ENCODE measurements at regions not wholly inside any gene's neighbourhood (a gene's known extent, or its start where the extent isn't known, plus 50 kb on each side); places are given as distances from the start of the nearest gene placed in this dataset.
A peak's percentile ranks its signal among the peaks of the same experiment; 100 is the strongest.

- peak overlapping the region in 8 of 10 donors; percentile 9 to 98 (median 92) for H3K27ac Mint-ChIP-seq
- no peak for ATAC-seq
- POLR2A ChIA-PET = interaction anchor here (1.0 to 6.0 kb wide), 4 partner anchors 12 to 82 kb away, joined by 3 to 32 read pairs (median 3); no protein-coding TSS in a partner anchor
These were observed 190.3 kb upstream of the TAB2 start for GRCh38 chr6:149127212-149127611.

GRCh38 chr6:149128489-149129145 is 188.9 kb upstream of the TAB2 start:
- H3K27me3 Mint-ChIP-seq = no peaks in the 10 kb centered on the region
- ATAC-seq (peak; percentile 80 to 85), DNase-seq (peak in 5 of 10 donors; percentile 3 to 46 (median 21))
- H3K4me3 Mint-ChIP-seq = peak overlapping the region in 9 of 10 donors; percentile 2 to 70 (median 51)
- peaks cover 38 to 69% (median 58%) of the 10 kb centered on the region in 4 donors for H3K4me1 Mint-ChIP-seq
- peaks cover 0 to 14% (median 2%) of the 10 kb centered on the region in 3 donors for H3K36me3 Mint-ChIP-seq
- H3K9me3 Mint-ChIP-seq = peaks cover 0 to 11% (median 0%) of the 10 kb centered on the region in 9 donors
- peak overlapping the region; percentile 72 to 98 (median 90) for H3K27ac Mint-ChIP-seq
- POLR2A ChIA-PET = interaction anchor here (0.5 to 6.0 kb wide), 11 partner anchors 8 to 211 kb away, joined by 3 to 32 read pairs (median 3); partner anchors contain the start of gene TAB2

More at GRCh38 chr6:149127212-149127611, 190.3 kb upstream of the TAB2 start:
- Mint-ChIP-seq H3K4me3 (peak overlapping the region in 1 of 10 donors; percentile 33), H3K9me3 (peaks cover 0 to 11% (median 0%) of the 10 kb centered on the region in 9 donors), H3K27me3 (no peaks in the 10 kb centered on the region), H3K36me3 (peaks cover 0 to 7% (median 2%) of the 10 kb centered on the region in 3 donors), H3K4me1 (peaks cover 35 to 71% (median 59%) of the 10 kb centered on the region in 4 donors)
- DNase-seq = no peak

- Mint-ChIP-seq H3K9me3 (peaks cover 0 to 5% (median 0%) of the 10 kb centered on the region in 9 donors), H3K4me1 (peaks cover 34 to 62% (median 54%) of the 10 kb centered on the region in 4 donors), H3K27ac (peak overlapping the region; percentile 72 to 98 (median 90)), H3K4me3 (peak overlapping the region in 2 of 10 donors; percentile 26 to 57), H3K36me3 (peaks cover 0 to 10% (median 2%) of the 10 kb centered on the region in 3 donors), H3K27me3 (no peaks in the 10 kb centered on the region)
- POLR2A ChIA-PET = interaction anchor here (0.6 to 6.0 kb wide), 8 partner anchors 10 to 275 kb away, joined by 3 to 32 read pairs (median 4); no protein-coding TSS in a partner anchor
- no peak for DNase-seq
- no peak for ATAC-seq
These were observed 188.0 kb upstream of the TAB2 start for GRCh38 chr6:149129371-149130077.

- Mint-ChIP-seq H3K9me3 (peaks cover 0 to 4% (median 0%) of the 10 kb centered on the region in 9 donors), H3K36me3 (peaks cover 0 to 10% (median 2%) of the 10 kb centered on the region in 3 donors), H3K4me1 (peaks cover 32 to 60% (median 53%) of the 10 kb centered on the region in 4 donors), H3K27ac (peak overlapping the region in 8 of 10 donors; percentile 16 to 98 (median 90)), H3K4me3 (peak overlapping the region in 2 of 10 donors; percentile 10 to 26), H3K27me3 (no peaks in the 10 kb centered on the region)
- DNase-seq (no peak), ATAC-seq (no peak)
- POLR2A ChIA-PET = interaction anchor here (1.3 to 6.0 kb wide), 3 partner anchors 9 to 19 kb away, joined by 4 to 32 read pairs (median 4); no protein-coding TSS in a partner anchor
These were observed 187.4 kb upstream of the TAB2 start for GRCh38 chr6:149130090-149130489.

DNA sequence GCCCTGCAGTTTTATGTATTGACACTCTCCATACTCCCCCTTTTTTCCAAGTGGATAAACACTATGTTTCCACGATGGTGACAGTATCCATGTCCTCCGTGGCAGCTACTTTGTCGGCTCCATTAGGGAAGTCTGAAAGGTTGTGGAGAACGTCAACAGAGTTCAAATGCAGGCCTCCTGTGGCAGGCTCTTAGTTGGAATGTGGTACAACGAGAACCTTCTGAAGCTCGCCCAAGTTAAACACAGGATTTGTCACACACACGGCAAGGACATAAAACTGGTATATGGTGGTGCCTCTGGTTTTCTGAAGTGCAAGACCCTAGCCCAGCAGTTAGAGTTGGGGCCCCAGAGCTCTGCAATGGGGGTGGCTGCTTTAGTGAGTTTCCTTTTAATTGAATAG is 187.0 kb upstream of the TAB2 start:
- Mint-ChIP-seq H3K36me3 (peaks cover 0 to 10% (median 2%) of the 10 kb centered on the region in 3 donors), H3K4me1 (peaks cover 32 to 60% (median 53%) of the 10 kb centered on the region in 4 donors), H3K9me3 (no peaks in the 10 kb centered on the region), H3K27me3 (no peaks in the 10 kb centered on the region), H3K27ac (peak overlapping the region in 6 of 10 donors; percentile 5 to 98 (median 64)), H3K4me3 (peak overlapping the region in 1 of 10 donors; percentile 10)
- POLR2A ChIA-PET = interaction anchor here (1.1 to 6.0 kb wide), 4 partner anchors 9 to 20 kb away, joined by 3 to 32 read pairs (median 4); no protein-coding TSS in a partner anchor
- ATAC-seq = no peak
- DNase-seq = no peak

GRCh38 chr6:149131891-149132290 is 185.6 kb upstream of the TAB2 start:
- peak overlapping the region in 3 of 10 donors; percentile 2 to 15 (median 15) for H3K4me3 Mint-ChIP-seq
- H3K9me3 Mint-ChIP-seq = no peaks in the 10 kb centered on the region
- H3K36me3 Mint-ChIP-seq = peaks cover 0 to 10% (median 2%) of the 10 kb centered on the region in 3 donors
- POLR2A ChIA-PET = interaction anchor here (0.5 to 6.0 kb wide), 5 partner anchors 7 to 133 kb away, joined by 3 to 32 read pairs (median 3); no protein-coding TSS in a partner anchor
- no peak for ATAC-seq
- H3K4me1 Mint-ChIP-seq = peaks cover 28 to 53% (median 48%) of the 10 kb centered on the region in 4 donors
- H3K27me3 Mint-ChIP-seq = no peaks in the 10 kb centered on the region
- H3K27ac Mint-ChIP-seq = peak overlapping the region in 6 of 10 donors; percentile 8 to 91 (median 56)
- DNase-seq = no peak

- Mint-ChIP-seq H3K27ac (peak overlapping the region in 6 of 10 donors; percentile 2 to 91 (median 56)), H3K36me3 (peaks cover 0 to 10% (median 0%) of the 10 kb centered on the region in 3 donors), H3K4me1 (peaks cover 26 to 53% (median 43%) of the 10 kb centered on the region in 4 donors), H3K27me3 (no peaks in the 10 kb centered on the region), H3K4me3 (peak overlapping the region in 2 of 10 donors; percentile 15), H3K9me3 (no peaks in the 10 kb centered on the region)
- ATAC-seq (no peak), DNase-seq (no peak)
- POLR2A ChIA-PET = interaction anchor here (0.5 to 6.0 kb wide), 2 partner anchors 7 to 133 kb away, joined by 3 to 32 read pairs; no protein-coding TSS in a partner anchor
These were observed 185.2 kb upstream of the TAB2 start for GRCh38 chr6:149132336-149132735.

- H3K36me3 Mint-ChIP-seq = peaks cover 0 to 10% (median 0%) of the 10 kb centered on the region in 3 donors
- no peak for DNase-seq
- peaks cover 20 to 40% (median 34%) of the 10 kb centered on the region in 4 donors for H3K4me1 Mint-ChIP-seq
- no peak for ATAC-seq
- no peak overlapping the region for H3K4me3 Mint-ChIP-seq
- no peak overlapping the region for H3K27ac Mint-ChIP-seq
- POLR2A ChIA-PET = no interaction called here
- no peaks in the 10 kb centered on the region for H3K27me3 Mint-ChIP-seq
- peaks cover 0 to 2% (median 0%) of the 10 kb centered on the region in 9 donors for H3K9me3 Mint-ChIP-seq
These were observed 183.0 kb upstream of the TAB2 start for GRCh38 chr6:149134511-149134933.

DNA sequence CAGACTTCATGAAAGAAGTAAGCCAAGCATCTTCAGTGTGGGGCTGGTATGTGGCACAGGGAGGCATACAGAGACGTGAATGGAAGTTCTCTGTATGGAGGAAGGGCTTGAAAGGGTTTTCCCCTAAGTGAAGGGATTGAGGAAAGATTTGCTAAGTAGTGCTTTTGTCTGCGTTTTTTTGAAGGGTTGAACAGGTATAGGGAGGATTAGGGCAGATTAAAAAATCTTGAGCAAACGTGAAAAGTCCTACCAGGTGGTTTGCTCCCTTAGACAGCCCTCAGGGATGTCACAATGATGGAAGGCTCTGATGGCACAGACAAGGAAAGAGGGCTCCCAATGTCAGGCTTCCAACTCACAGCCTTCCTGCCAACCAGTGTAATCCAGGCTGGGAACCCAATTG is 181.7 kb upstream of the TAB2 start:
- H3K27me3 Mint-ChIP-seq = no peaks in the 10 kb centered on the region
- H3K9me3 Mint-ChIP-seq = peaks cover 0 to 2% (median 0%) of the 10 kb centered on the region in 9 donors
- POLR2A ChIA-PET = interaction anchor here (1.1 kb wide), 1 partner anchor 125 kb away, joined by 3 read pairs; no protein-coding TSS in a partner anchor
- H3K36me3 Mint-ChIP-seq = peaks cover 0 to 10% (median 0%) of the 10 kb centered on the region in 3 donors
- ATAC-seq = no peak
- peaks cover 27 to 48% (median 36%) of the 10 kb centered on the region in 4 donors for H3K4me1 Mint-ChIP-seq
- H3K4me3 Mint-ChIP-seq = no peak overlapping the region
- no peak for DNase-seq
- H3K27ac Mint-ChIP-seq = no peak overlapping the region

- H3K9me3 Mint-ChIP-seq = peaks cover 0 to 2% (median 0%) of the 10 kb centered on the region in 9 donors
- peaks cover 29 to 49% (median 39%) of the 10 kb centered on the region in 4 donors for H3K4me1 Mint-ChIP-seq
- DNase-seq (no peak), ATAC-seq (no peak)
- no peak overlapping the region for H3K4me3 Mint-ChIP-seq
- POLR2A ChIA-PET = interaction anchor here (0.9 to 1.1 kb wide), 2 partner anchors 8 to 125 kb away, joined by 3 read pairs; no protein-coding TSS in a partner anchor
- peaks cover 0 to 10% (median 0%) of the 10 kb centered on the region in 3 donors for H3K36me3 Mint-ChIP-seq
- no peak overlapping the region for H3K27ac Mint-ChIP-seq
- no peaks in the 10 kb centered on the region for H3K27me3 Mint-ChIP-seq
These were observed 181.1 kb upstream of the TAB2 start for GRCh38 chr6:149136273-149136912.

DNA sequence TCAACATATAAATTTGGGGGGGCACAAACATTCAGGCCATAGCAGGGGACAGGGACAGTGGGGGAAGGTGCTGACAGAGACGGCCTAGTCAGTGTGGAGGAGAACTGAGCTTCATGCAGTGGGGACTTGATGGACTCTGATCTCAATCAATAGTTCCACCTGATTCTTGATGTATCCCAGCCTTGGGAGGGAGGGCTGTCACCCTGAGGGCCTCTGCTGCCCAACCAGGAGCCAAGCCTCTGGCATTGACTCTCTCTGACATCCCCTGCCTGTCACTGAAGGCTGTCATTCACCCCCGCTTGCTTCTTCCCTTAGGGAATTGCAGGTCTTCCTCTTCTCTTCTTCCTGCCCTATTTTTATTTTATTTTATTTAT is 180.6 kb upstream of the TAB2 start:
- no peaks in the 10 kb centered on the region for H3K27me3 Mint-ChIP-seq
- peaks cover 32 to 48% (median 38%) of the 10 kb centered on the region in 4 donors for H3K4me1 Mint-ChIP-seq
- no peak overlapping the region for H3K4me3 Mint-ChIP-seq
- ATAC-seq (no peak), DNase-seq (no peak)
- POLR2A ChIA-PET = interaction anchor here (0.9 to 1.1 kb wide), 2 partner anchors 8 to 124 kb away, joined by 3 read pairs; no protein-coding TSS in a partner anchor
- peaks cover 0 to 6% (median under 1%) of the 10 kb centered on the region in 9 donors for H3K9me3 Mint-ChIP-seq
- peaks cover 0 to 10% (median under 1%) of the 10 kb centered on the region in 3 donors for H3K36me3 Mint-ChIP-seq
- H3K27ac Mint-ChIP-seq = peak overlapping the region in 1 of 10 donors; percentile 48
